WERI-Rb-1 (cell line): ENCODE measurements at regions not wholly inside any gene's neighbourhood (a gene's known extent, or its start where the extent isn't known, plus 50 kb on each side); places are given as distances from the start of the nearest gene placed in this dataset.

ENCODE experiments used
- DNase-seq: peaks from one replicate; pipeline ENCODE4 v3.0.0-alpha.2; 2020
- H3K27ac ChIP-seq: fragments of 250-450 bp; sonication (Bioruptor Pico); 2 replicates; pipeline ENCODE4 v1.5.1; 2020; ENCODE audit warnings: mild to moderate bottlenecking, moderate library complexity
- H3K27me3 ChIP-seq: fragments of 250-450 bp; sonication (Bioruptor Pico); 2 replicates; pipeline ENCODE4 v1.5.1; 2021; ENCODE audit warnings: mild to moderate bottlenecking, low read depth, moderate library complexity; ENCODE audit not compliant: insufficient read depth, severe bottlenecking
- H3K36me3 ChIP-seq: fragments of 250-450 bp; sonication (Bioruptor Pico); 2 replicates; pipeline ENCODE4 v1.5.1; 2020; ENCODE audit warnings: mild to moderate bottlenecking, moderate library complexity
- H3K4me3 ChIP-seq: 2 replicates; pipeline ENCODE4 v1.5.1; 2011; ENCODE audit warnings: low read depth, mild to moderate bottlenecking, control low read depth, low read length
- H3K9me3 ChIP-seq: fragments of 250-450 bp; sonication (Bioruptor Pico); 2 replicates; pipeline ENCODE4 v1.5.1; 2021; ENCODE audit warnings: mild to moderate bottlenecking, moderate library complexity; ENCODE audit not compliant: severe bottlenecking
- CTCF ChIP-seq: IDR thresholded peaks from 2 replicates; pipeline ENCODE4 v1.5.1; 2011; ENCODE audit warnings: low read depth, mild to moderate bottlenecking, control low read depth, inconsistent platforms, low read length

GRCh38 chr6:74867291-74867690 is 338.6 kb downstream of the COL12A1 start:
- TF ChIP-seq CTCF: no peak
- Histone ChIP-seq H3K27me3 (peaks cover 30% of the 10 kb centered on the region), H3K9me3 (no peaks in the 10 kb centered on the region), H3K36me3 (no peaks in the 10 kb centered on the region), H3K4me3 (no peak overlapping the region), H3K27ac (no peak overlapping the region)
- DNase-seq: no peak

- Histone ChIP-seq H3K9me3 (no peaks in the 10 kb centered on the region), H3K36me3 (no peaks in the 10 kb centered on the region), H3K27me3 (peaks cover 41% of the 10 kb centered on the region), H3K27ac (no peak overlapping the region), H3K4me3 (no peak overlapping the region)
- DNase-seq: no peak
- TF ChIP-seq CTCF: no peak
These were observed 341.9 kb downstream of the COL12A1 start for GRCh38 chr6:74863968-74864367.

GRCh38 chr6:74860456-74860855 is 345.4 kb downstream of the COL12A1 start:
- no peak for TF ChIP-seq CTCF
- Histone ChIP-seq H3K36me3 (no peaks in the 10 kb centered on the region), H3K27me3 (peaks cover 31% of the 10 kb centered on the region), H3K9me3 (no peaks in the 10 kb centered on the region), H3K4me3 (no peak overlapping the region), H3K27ac (no peak overlapping the region)
- DNase-seq: no peak

GRCh38 chr6:74857157-74857556 is 348.7 kb downstream of the COL12A1 start:
- Histone ChIP-seq H3K36me3 (no peaks in the 10 kb centered on the region), H3K4me3 (no peak overlapping the region), H3K27me3 (peaks cover 31% of the 10 kb centered on the region), H3K9me3 (no peaks in the 10 kb centered on the region), H3K27ac (no peak overlapping the region)
- DNase-seq: no peak
- TF ChIP-seq CTCF: no peak

GRCh38 chr6:74853991-74854390 is 351.9 kb downstream of the COL12A1 start:
- Histone ChIP-seq H3K27ac (no peak overlapping the region), H3K9me3 (no peaks in the 10 kb centered on the region), H3K36me3 (no peaks in the 10 kb centered on the region), H3K27me3 (peaks cover 37% of the 10 kb centered on the region), H3K4me3 (no peak overlapping the region)
- TF ChIP-seq CTCF: no peak
- DNase-seq: no peak

- no peak for DNase-seq
- H3K4me3 ChIP-seq: no peak overlapping the region
- no peaks in the 10 kb centered on the region for H3K36me3 ChIP-seq
- no peak overlapping the region for H3K27ac ChIP-seq
- H3K27me3 ChIP-seq: peaks cover 35% of the 10 kb centered on the region
- TF ChIP-seq CTCF: no peak
- no peaks in the 10 kb centered on the region for H3K9me3 ChIP-seq
These were observed 354.3 kb downstream of the COL12A1 start for GRCh38 chr6:74851596-74851995.
